Mucosa of rectum (tissue), 2 donors: ENCODE measurements at regions not wholly inside any gene's neighbourhood (a gene's known extent, or its start where the extent isn't known, plus 50 kb on each side); places are given as distances from the start of the nearest gene placed in this dataset.

ENCODE experiments used
- H3K27ac ChIP-seq, 2 donors: one replicate each; pipeline ENCODE4 v1.7.0; 2013; ENCODE audit warnings: inconsistent platforms in 2 of 2, low read depth in 2 of 2, low read length in 2 of 2
- H3K27me3 ChIP-seq, 2 donors: one replicate each; pipeline ENCODE4 v1.7.0; 2013; ENCODE audit warnings: low read length in 2 of 2; ENCODE audit not compliant: control insufficient read depth in 2 of 2, insufficient read depth in 2 of 2
- H3K36me3 ChIP-seq, 2 donors: one replicate each; pipeline ENCODE4 v1.7.0; 2013; ENCODE audit warnings: low read length in 2 of 2; ENCODE audit not compliant: control insufficient read depth in 2 of 2, insufficient read depth in 2 of 2
- H3K4me1 ChIP-seq, 2 donors: one replicate each; pipeline ENCODE4 v1.7.0; 2013; ENCODE audit warnings: low read length in 2 of 2, mild to moderate bottlenecking in 1 of 2; ENCODE audit not compliant: control insufficient read depth in 2 of 2, insufficient read depth in 2 of 2
- H3K4me3 ChIP-seq, 2 donors: one replicate each; pipeline ENCODE4 v1.7.0; 2013; ENCODE audit warnings: low read length in 2 of 2
- H3K9ac ChIP-seq, 2 donors: one replicate each; pipeline ENCODE4 v1.7.0; 2013; ENCODE audit warnings: low read length in 2 of 2, low read depth in 1 of 2, mild to moderate bottlenecking in 1 of 2
- H3K9me3 ChIP-seq, 2 donors: one replicate each; pipeline ENCODE4 v1.7.0; 2013; ENCODE audit warnings: low read length in 2 of 2; ENCODE audit not compliant: control insufficient read depth in 2 of 2
- donor health status: healthy.
- donor health status: Normal muscosa, but diverticular disease.

GRCh38 chr2:12114816-12115215 is 368.4 kb downstream of the LPIN1 start:
- H3K4me3 ChIP-seq: no peak overlapping the region
- no peak overlapping the region for H3K27ac ChIP-seq
- H3K4me1 ChIP-seq: no peaks in the 10 kb centered on the region

GRCh38 chr2:12116228-12116750 is 369.9 kb downstream of the LPIN1 start:
- Histone ChIP-seq H3K27ac (no peak overlapping the region), H3K4me3 (no peak overlapping the region)

More at GRCh38 chr2:12114816-12115215, 368.4 kb downstream of the LPIN1 start:
- Histone ChIP-seq H3K9ac (no peak overlapping the region), H3K9me3 (no peaks in the 10 kb centered on the region), H3K27me3 (no peaks in the 10 kb centered on the region), H3K36me3 (no peaks in the 10 kb centered on the region)

GRCh38 chr2:12119841-12120240 is 373.4 kb downstream of the LPIN1 start:
- Histone ChIP-seq H3K4me1 (no peaks in the 10 kb centered on the region), H3K27ac (no peak overlapping the region), H3K9ac (no peak overlapping the region), H3K4me3 (no peak overlapping the region), H3K27me3 (no peaks in the 10 kb centered on the region), H3K9me3 (no peaks in the 10 kb centered on the region), H3K36me3 (no peaks in the 10 kb centered on the region)

More at GRCh38 chr2:12116228-12116750, 369.9 kb downstream of the LPIN1 start:
- H3K9me3 ChIP-seq: no peaks in the 10 kb centered on the region
- H3K27me3 ChIP-seq: no peaks in the 10 kb centered on the region
- no peak overlapping the region for H3K9ac ChIP-seq
- no peaks in the 10 kb centered on the region for H3K4me1 ChIP-seq
- no peaks in the 10 kb centered on the region for H3K36me3 ChIP-seq

- Histone ChIP-seq H3K36me3 (no peaks in the 10 kb centered on the region), H3K27ac (no peak overlapping the region), H3K9ac (no peak overlapping the region), H3K9me3 (no peaks in the 10 kb centered on the region), H3K4me3 (no peak overlapping the region), H3K27me3 (no peaks in the 10 kb centered on the region), H3K4me1 (no peaks in the 10 kb centered on the region)
These were observed 374.1 kb downstream of the LPIN1 start for GRCh38 chr2:12120281-12121150.

GRCh38 chr2:12124790-12125189 is 378.4 kb downstream of the LPIN1 start:
- H3K9ac ChIP-seq: no peak overlapping the region
- no peaks in the 10 kb centered on the region for H3K27me3 ChIP-seq
- no peak overlapping the region for H3K4me3 ChIP-seq
- no peaks in the 10 kb centered on the region for H3K9me3 ChIP-seq
- H3K4me1 ChIP-seq: no peaks in the 10 kb centered on the region
- H3K27ac ChIP-seq: no peak overlapping the region
- H3K36me3 ChIP-seq: no peaks in the 10 kb centered on the region

GRCh38 chr2:12126318-12126717 is 379.9 kb downstream of the LPIN1 start:
- Histone ChIP-seq H3K36me3 (no peaks in the 10 kb centered on the region), H3K27me3 (no peaks in the 10 kb centered on the region), H3K27ac (no peak overlapping the region)

DNA sequence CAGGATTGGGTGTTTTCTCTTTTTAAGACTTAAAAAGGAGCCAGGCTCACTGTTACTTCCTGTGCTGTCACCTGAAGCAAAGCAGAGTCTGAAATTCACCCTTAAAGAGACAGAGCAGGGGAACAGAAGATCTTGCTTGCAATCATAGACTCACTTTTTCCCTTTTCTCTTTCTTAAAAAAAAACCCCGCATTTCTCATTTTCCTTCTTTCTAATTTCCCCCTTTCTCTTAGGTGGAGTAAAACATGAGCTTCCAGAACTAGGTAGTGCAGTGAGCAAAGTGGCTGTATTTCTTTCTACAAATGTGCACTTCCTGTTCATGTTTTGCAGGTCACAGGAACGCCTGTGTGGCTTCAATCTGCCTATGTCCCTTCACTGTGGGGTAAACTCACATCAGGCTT is 381.2 kb downstream of the LPIN1 start:
- Histone ChIP-seq H3K27ac (no peak overlapping the region), H3K36me3 (no peaks in the 10 kb centered on the region), H3K9ac (no peak overlapping the region), H3K4me1 (no peaks in the 10 kb centered on the region), H3K27me3 (no peaks in the 10 kb centered on the region), H3K9me3 (no peaks in the 10 kb centered on the region), H3K4me3 (no peak overlapping the region)

More at GRCh38 chr2:12126318-12126717, 379.9 kb downstream of the LPIN1 start:
- Histone ChIP-seq H3K4me3 (no peak overlapping the region), H3K9ac (no peak overlapping the region), H3K4me1 (no peaks in the 10 kb centered on the region), H3K9me3 (no peaks in the 10 kb centered on the region)

DNA sequence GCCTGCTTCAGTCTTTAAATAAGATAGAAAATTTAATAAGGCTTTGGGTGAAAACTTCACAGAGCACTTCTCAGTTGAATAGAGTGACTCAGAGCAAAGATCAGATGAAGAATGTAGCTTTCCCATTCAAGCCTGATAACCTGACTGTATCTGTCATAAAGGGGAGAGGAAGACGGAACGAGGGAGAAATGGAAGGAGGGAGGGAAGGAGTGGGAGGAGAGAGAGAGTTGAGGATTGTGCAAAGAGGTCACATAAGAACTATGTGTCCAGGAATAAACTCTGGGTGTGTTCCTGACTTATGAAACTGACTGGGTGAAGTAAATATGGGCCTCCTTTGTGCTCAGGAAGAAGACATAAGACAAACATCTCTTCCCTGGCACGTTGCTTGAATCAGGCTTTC is 385.5 kb downstream of the LPIN1 start:
- no peak overlapping the region for H3K4me3 ChIP-seq
- no peaks in the 10 kb centered on the region for H3K36me3 ChIP-seq
- H3K27me3 ChIP-seq: no peaks in the 10 kb centered on the region
- H3K27ac ChIP-seq: no peak overlapping the region
- no peaks in the 10 kb centered on the region for H3K4me1 ChIP-seq
- H3K9me3 ChIP-seq: no peaks in the 10 kb centered on the region
- H3K9ac ChIP-seq: no peak overlapping the region

GRCh38 chr2:12141618-12142258 is 395.3 kb downstream of the LPIN1 start:
- Histone ChIP-seq H3K27me3 (no peaks in the 10 kb centered on the region), H3K9ac (no peak overlapping the region), H3K36me3 (no peaks in the 10 kb centered on the region), H3K27ac (no peak overlapping the region), H3K4me3 (no peak overlapping the region), H3K9me3 (no peaks in the 10 kb centered on the region), H3K4me1 (no peaks in the 10 kb centered on the region)

- Histone ChIP-seq H3K4me3 (no peak overlapping the region), H3K27ac (no peak overlapping the region), H3K4me1 (no peaks in the 10 kb centered on the region), H3K36me3 (no peaks in the 10 kb centered on the region), H3K27me3 (no peaks in the 10 kb centered on the region), H3K9ac (no peak overlapping the region), H3K9me3 (no peaks in the 10 kb centered on the region)
These were observed 405.3 kb downstream of the LPIN1 start for GRCh38 chr2:12151716-12152115.
